HPDE6-E6E7 (cell line): ENCODE measurements at regions not wholly inside any gene's neighbourhood (a gene's known extent, or its start where the extent isn't known, plus 50 kb on each side); places are given as distances from the start of the nearest gene placed in this dataset.
A peak's percentile ranks its signal among the peaks of the same experiment; 100 is the strongest.

ENCODE experiments used
- DNase-seq: peaks from one replicate; pipeline ENCODE4 v3.0.0; 2011; ENCODE audit warnings: missing footprints; ENCODE audit errors: extremely low spot score

- no peak for DNase-seq
These were observed 220.0 kb upstream of the FOXQ1 start for GRCh38 chr6:1091900-1092299.

DNA sequence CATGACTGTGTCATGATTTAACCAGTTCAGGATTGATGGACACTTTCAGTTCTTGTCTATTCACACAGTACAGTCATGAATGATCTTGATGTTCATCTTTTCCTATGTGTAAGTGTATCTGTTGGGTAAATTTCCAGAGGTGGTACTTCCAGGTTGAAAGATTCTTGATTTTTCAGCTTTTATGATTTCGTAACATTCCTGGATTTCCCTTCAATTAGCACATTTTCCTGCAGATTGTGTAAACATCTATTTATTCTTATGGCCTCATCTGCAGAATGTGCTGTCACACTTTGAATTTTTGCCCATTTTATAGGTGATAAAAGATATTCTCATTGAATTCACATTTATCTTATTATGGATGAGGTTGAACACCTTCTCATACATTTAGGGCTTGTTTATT lies 222.0 kb upstream of the FOXQ1 start:
- DNase-seq, result no peak

DNA sequence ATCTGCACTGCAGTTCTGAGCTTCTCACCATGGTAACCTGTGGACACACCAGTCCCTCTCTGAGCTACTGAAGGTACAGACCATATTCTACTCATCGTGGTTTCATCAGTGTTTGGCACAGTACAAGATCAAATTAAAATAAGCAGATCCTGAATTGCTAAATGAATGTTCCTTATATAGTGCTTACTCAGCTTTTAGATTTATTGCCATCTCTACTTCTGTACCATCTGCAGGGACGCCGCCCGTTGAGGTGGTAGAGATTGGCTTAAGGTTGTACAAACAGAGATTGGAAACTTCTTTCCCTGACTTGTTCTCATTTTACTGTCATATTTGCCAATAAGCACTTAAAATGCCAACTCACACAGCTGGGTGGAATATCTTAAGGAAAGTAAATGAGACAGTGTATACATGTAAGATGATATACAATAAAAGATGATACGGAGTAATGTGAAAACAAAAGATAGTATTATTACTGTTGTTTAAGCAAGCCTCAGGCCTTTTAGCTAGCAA lies 223.4 kb upstream of the FOXQ1 start:
- no peak for DNase-seq

- no peak for DNase-seq
These were observed 224.6 kb upstream of the FOXQ1 start for GRCh38 chr6:1087154-1087843.

DNA sequence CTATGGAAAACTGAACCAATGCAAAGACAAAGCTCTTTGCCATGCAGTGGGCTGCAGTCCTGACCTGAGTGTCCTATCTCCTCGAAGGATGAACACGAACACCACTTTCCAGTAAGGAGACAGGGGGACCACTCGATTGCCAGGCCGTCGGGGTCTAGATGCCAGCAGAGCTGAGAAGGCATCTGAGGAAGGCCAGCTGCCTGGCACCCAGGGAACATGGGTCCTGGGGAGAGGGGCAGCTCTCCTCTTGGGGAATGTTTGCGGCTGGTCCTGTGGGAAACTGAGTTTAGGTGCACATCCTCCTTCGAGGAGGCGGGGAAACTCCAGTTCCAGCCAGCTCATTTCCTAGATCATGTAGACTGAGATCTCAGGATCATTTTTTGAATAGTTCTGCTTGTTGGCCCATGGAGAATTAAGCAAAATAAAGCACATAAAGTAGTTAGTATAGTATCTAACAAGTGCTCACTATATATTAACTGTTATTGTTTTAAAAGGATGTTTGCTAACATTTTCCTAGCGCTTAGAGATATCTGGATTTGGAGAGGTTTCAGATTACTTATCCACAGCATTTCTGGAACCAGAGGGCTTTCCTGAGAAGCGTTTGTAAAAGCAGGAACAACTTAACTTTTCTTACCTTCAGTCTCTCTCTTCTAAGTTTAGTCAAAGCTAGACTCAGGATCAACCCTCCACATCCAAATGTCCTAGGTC lies 225.3 kb upstream of the FOXQ1 start:
- DNase-seq, result no peak

DNA sequence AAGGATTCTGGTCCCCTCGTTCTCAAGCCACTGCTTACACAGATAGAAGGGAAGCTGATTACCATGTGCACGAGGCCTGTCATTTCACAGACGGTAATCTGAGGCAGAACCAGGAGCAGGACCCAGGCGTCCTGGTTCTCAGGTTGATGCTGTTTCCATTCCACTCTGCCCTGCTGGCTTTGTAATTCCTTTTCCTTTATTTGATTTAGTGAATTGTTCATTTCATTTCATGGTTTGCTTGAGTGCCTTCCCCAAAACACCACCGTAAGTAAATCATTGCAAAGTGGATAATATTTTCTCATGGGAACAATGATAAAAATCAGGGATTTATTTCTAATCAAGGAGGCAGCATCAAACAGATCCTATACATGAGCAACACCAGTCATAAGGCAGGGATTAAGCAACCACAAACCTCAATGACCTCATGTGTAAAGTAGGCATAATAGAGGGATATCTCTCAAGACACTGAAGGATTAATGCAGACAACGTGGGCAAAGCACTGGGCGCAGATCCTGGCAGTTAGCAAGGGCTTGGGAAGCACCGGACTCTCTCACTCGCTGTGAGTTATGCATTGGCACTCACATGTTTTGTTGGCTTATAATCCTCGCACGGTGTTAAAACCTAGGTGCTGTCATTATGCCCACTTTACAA lies 229.5 kb upstream of the FOXQ1 start:
- DNase-seq, result no peak

- no peak for DNase-seq
These were observed 230.2 kb upstream of the FOXQ1 start for GRCh38 chr6:1081551-1082284.

- no peak for DNase-seq
These were observed 231.2 kb upstream of the FOXQ1 start for GRCh38 chr6:1080453-1081337.

DNA sequence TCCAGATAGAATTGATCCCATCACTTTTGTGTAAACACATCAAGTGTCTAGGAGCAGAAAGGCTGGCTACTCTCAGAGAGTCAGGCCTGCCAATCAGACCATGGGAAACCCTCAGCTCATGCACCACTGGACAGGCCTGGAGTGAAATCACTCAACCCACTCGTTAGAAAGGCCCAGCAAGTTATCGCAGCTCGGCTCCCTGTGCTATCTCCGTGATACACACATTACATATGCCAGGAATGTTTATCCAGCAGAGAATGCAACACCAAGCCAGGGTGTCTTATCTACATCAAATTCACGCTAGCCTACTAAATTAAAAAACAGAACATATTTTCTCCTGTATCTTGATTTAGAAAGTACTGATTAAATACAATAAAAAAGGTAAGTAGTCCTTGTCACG lies 232.4 kb upstream of the FOXQ1 start:
- no peak for DNase-seq

- no peak for DNase-seq
These were observed 234.2 kb upstream of the FOXQ1 start for GRCh38 chr6:1077478-1078416.

DNA sequence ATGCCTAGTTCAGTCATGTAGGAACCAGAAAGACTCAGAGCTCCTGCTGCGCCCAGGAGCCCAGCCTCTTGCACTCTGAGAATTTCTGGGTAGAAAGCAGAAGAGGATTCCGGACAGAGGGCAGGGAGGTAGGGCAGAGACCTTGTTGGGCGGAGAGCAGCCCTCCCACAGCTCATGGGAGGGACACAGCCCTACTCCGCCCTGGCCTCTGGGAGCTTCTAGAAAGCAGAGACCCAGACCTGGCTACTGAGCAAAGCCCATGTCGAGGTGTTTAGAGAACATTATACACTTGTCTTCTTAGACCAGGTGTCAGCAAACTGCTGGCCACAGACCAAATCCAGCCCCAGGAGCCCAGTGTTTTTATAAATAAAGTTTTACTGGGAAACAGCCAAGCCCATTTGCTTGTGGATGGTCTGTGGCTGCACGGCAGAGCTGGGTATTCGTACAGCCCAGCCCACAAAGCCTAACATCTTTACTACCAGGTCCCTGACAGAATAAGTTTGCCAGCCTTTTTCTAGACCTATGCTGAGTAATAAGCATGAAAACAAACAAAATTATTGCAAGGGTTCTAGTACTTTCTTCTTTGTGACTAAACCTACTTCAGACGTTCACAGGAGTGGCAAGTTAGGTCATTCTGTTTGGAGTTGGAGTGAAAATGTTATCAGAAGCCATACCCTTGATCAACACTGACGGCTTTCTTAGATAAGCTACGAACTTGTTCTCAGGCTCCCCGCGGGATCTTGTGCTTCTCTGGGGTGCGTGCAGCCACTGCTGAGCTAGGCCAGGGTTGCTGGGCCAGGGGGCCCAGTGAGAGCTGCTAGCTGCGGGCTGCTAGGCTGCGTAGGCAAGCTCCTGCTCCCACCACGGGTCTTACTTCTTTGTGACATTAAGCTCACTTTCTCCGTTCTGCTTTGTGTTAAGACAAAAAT lies 235.1 kb upstream of the FOXQ1 start:
- no peak for DNase-seq

- DNase-seq, result no peak
These were observed 236.0 kb upstream of the FOXQ1 start for GRCh38 chr6:1075880-1076279.

DNA sequence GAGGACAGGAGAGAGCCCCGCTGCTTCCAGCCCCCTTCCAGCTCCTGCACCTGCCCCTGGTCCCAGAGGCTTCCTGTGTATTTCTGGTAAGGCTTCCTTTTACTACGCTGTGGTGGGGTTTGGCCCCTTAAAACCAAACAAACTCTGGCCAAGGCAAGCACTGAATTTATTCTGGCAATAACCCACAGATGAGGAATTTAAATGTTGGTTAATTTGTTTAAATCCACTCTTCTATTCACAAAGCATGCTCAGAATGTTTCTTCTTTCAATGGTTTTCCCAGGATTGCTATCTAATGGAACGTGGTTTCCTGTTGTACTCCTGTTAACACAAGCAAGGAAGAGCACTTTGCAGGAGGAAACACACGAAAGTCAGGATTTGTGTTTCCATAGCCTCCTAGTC lies 236.5 kb upstream of the FOXQ1 start:
- DNase-seq, result no peak

- no peak for DNase-seq
These were observed 241.8 kb upstream of the FOXQ1 start for GRCh38 chr6:1070085-1070521.

GRCh38 chr6:1068905-1069304 lies 243.0 kb upstream of the FOXQ1 start:
- DNase-seq, result no peak

GRCh38 chr6:1068068-1068467 lies 243.8 kb upstream of the FOXQ1 start:
- DNase-seq, result peak; percentile 23

DNA sequence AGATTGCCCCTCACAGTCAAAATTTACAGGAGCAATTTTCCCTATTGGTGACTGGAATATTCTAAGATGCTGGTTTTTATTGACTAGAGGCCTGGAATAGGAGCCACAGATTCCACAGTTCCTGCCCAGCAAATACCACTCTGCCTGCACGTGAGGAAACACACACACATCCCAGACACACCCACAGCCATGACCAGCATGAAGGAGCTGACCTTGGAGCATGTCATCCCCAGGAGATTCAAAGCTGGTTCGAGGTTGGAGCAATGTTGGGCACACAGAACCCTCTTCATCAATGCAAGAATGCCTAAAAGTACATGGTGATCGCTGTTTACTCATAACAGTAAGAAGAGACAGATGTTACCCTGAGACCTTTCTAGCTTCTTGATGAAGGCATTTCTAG lies 244.6 kb upstream of the FOXQ1 start:
- DNase-seq, result no peak

DNA sequence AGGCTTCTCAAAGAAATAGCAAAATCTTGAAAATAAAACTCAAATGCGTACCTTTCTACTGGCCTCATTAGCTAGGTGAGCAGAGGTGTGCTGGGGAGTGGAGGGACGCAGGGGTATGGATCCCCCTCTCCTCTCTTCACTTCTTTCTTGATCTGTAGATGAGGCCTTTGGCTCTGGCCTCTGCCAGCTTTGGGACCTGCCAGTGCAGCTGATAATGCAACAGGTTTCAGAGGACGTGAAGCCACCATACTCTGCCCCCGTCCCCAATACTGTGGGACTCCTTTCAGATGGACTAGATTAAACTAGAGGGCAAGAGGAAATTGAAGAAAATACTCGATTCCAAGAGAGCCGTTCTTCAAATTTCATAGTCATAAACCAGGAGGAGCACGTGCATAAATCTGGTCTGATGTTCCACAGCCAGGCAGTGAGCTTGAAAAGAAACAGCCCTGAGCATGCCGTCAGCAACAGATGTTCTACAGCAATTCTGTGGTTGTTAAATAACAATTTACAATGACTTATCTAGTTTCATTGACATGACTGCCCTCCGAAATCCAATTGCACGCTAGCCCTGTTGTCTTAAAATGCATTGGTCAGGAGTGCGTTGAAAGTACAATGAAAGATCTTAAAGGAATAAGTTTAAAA lies 245.3 kb upstream of the FOXQ1 start:
- no peak for DNase-seq
